ENCODE measurements at regions not wholly inside any gene's neighbourhood (a gene's known extent, or its start where the extent isn't known, plus 50 kb on each side); places are given as distances from the start of the nearest gene placed in this dataset.

GRCh38 chr5:54736003-54736797 is 218.6 kb downstream of the SNX18 start:
- ATAC-seq, result no peak
- TF ChIP-seq EP300 (IDR thresholded peaks at IDR 0.05), result no peak
- TF ChIP-seq POLR2A (IDR thresholded peaks at IDR 0.05), result no peak
- no peak for TF ChIP-seq CTCF (IDR thresholded peaks at IDR 0.05)
- TF ChIP-seq POLR2AphosphoS5 (IDR thresholded peaks at IDR 0.05), result no peak
- no peaks in the 10 kb centered on the region for H3K9me3 ChIP-seq
- no peaks in the 10 kb centered on the region for H3K4me1 ChIP-seq
- H3K36me3 ChIP-seq, result no peaks in the 10 kb centered on the region
- H3K27ac ChIP-seq, result no peak overlapping the region
- H3K27me3 ChIP-seq, result no peaks in the 10 kb centered on the region
- no peak overlapping the region for H3K4me3 ChIP-seq
- WGBS, 2 donors (ENCODE audit: low coverage in 1 of 2), result 93 to 95% methylated on average over 4 of the region's 7 CpGs

GRCh38 chr5:54733101-54733500 is 215.5 kb downstream of the SNX18 start:
- no peak for ATAC-seq
- Histone ChIP-seq H3K36me3 (no peaks in the 10 kb centered on the region), H3K4me3 (no peak overlapping the region), H3K27me3 (no peaks in the 10 kb centered on the region), H3K9me3 (no peaks in the 10 kb centered on the region), H3K27ac (no peak overlapping the region), H3K4me1 (no peaks in the 10 kb centered on the region)
- WGBS, 2 donors (ENCODE audit: low coverage in 1 of 2), result 89 to 100% methylated on average over 1 of the region's 2 CpGs
- no peak for TF ChIP-seq EP300 (IDR thresholded peaks at IDR 0.05)
- no peak for TF ChIP-seq CTCF (IDR thresholded peaks at IDR 0.05)
- TF ChIP-seq POLR2A (IDR thresholded peaks at IDR 0.05), result no peak
- TF ChIP-seq POLR2AphosphoS5 (IDR thresholded peaks at IDR 0.05), result no peak

GRCh38 chr5:54732108-54732507 is 214.5 kb downstream of the SNX18 start:
- Histone ChIP-seq H3K4me1 (no peaks in the 10 kb centered on the region), H3K4me3 (no peak overlapping the region), H3K27me3 (no peaks in the 10 kb centered on the region), H3K36me3 (no peaks in the 10 kb centered on the region), H3K27ac (no peak overlapping the region), H3K9me3 (no peaks in the 10 kb centered on the region)
- 74 to 88% methylated on average over 1 of the region's 1 CpG for WGBS, 2 donors (ENCODE audit: low coverage in 1 of 2)
- TF ChIP-seq EP300 (IDR thresholded peaks at IDR 0.05) (no peak), POLR2AphosphoS5 (IDR thresholded peaks at IDR 0.05) (no peak), CTCF (IDR thresholded peaks at IDR 0.05) (no peak), POLR2A (IDR thresholded peaks at IDR 0.05) (no peak)
- ATAC-seq, result no peak

GRCh38 chr5:54728588-54728915 is 211.0 kb downstream of the SNX18 start:
- no peak for ATAC-seq
- Histone ChIP-seq H3K27me3 (no peaks in the 10 kb centered on the region), H3K4me1 (no peaks in the 10 kb centered on the region), H3K36me3 (no peaks in the 10 kb centered on the region), H3K27ac (no peak overlapping the region), H3K9me3 (no peaks in the 10 kb centered on the region), H3K4me3 (no peak overlapping the region)
- TF ChIP-seq EP300 (IDR thresholded peaks at IDR 0.05) (no peak), POLR2A (IDR thresholded peaks at IDR 0.05) (no peak), CTCF (IDR thresholded peaks at IDR 0.05) (no peak), POLR2AphosphoS5 (IDR thresholded peaks at IDR 0.05) (no peak)
- WGBS, 2 donors (ENCODE audit: low coverage in 1 of 2), result 95 to 100% methylated on average over 1 of the region's 1 CpG

- H3K27ac ChIP-seq, result no peak overlapping the region
- ATAC-seq, result no peak
Observed at GRCh38 chr5:54727874-54728587, 210.5 kb downstream of the SNX18 start.

More at GRCh38 chr5:54727874-54728587, 210.5 kb downstream of the SNX18 start:
- Histone ChIP-seq H3K9me3 (no peaks in the 10 kb centered on the region), H3K4me3 (no peak overlapping the region), H3K36me3 (no peaks in the 10 kb centered on the region), H3K27me3 (no peaks in the 10 kb centered on the region), H3K4me1 (no peaks in the 10 kb centered on the region)
- whole genome bisulfite sequencing, 2 donors (ENCODE audit: low coverage in 1 of 2), result 48 to 77% methylated on average over 2 of the region's 2 CpGs
- TF ChIP-seq CTCF (IDR thresholded peaks at IDR 0.05) (no peak), POLR2A (IDR thresholded peaks at IDR 0.05) (no peak), POLR2AphosphoS5 (IDR thresholded peaks at IDR 0.05) (no peak), EP300 (IDR thresholded peaks at IDR 0.05) (no peak)
